H1 (cell line): ENCODE measurements at regions not wholly inside any gene's neighbourhood (a gene's known extent, or its start where the extent isn't known, plus 50 kb on each side); places are given as distances from the start of the nearest gene placed in this dataset.

Experiments used
- EZH2 ChIP-seq: fragments of 200-600 bp; sonication (generic); IDR thresholded peaks from 2 replicates; pipeline ENCODE4 v1.7.1; 2012; ENCODE audit warnings: low read depth, mild to moderate bottlenecking, moderate library complexity, low read length, inconsistent platforms; ENCODE audit not compliant: severe bottlenecking
- GTF2F1 ChIP-seq: IDR thresholded peaks from 2 replicates; pipeline ENCODE4 v1.6.1; 2012; ENCODE audit warnings: low read depth, low read length, improper control_type of control experiment, borderline replicate concordance
- SUZ12 ChIP-seq: fragments of 200-600 bp; sonication (generic); IDR thresholded peaks from 2 replicates; pipeline ENCODE4 v1.6.1; 2012; ENCODE audit warnings: mild to moderate bottlenecking, inconsistent platforms, low read length, moderate library complexity, mixed read lengths

DNA sequence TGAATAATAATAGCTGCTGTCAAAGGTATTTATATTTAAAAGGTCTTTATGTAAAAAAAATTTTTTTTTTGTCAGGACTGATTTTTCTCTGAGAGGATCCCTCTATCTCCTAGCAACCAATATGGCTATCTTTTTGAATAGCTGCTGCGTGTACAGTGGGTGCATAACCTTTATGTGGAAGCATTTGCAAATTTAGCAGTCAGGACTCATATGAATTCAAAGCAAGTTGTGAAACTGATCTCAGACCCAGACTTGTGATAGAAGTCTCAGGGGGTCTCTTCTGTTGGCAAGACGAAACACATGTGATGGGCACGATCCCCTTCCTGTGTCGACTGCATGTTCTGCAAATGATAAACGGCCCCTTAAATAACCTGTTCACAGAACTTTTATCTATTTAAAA lies 114.1 kb upstream of the ARGLU1 start (continued):
- TF ChIP-seq EZH2 (no peak), SUZ12 (no peak), GTF2F1 (no peak)
